SK-N-MC (cell line): ENCODE measurements at regions not wholly inside any gene's neighbourhood (a gene's known extent, or its start where the extent isn't known, plus 50 kb on each side); places are given as distances from the start of the nearest gene placed in this dataset.

Experiments
- EZH2 ChIP-seq: fragments of 200-600 bp; sonication (generic); IDR thresholded peaks from one replicate; pipeline ENCODE4 v1.6.1; 2017; ENCODE audit warnings: antibody characterized with exemption
- FOXP2 ChIP-seq: optimal IDR thresholded peaks from 2 replicates; pipeline ENCODE3; 2011; ENCODE audit warnings: mild to moderate bottlenecking, moderate library complexity; ENCODE audit not compliant: insufficient read depth; ENCODE audit errors: extremely low read length, control extremely low read depth
- POLR2AphosphoS5 ChIP-seq: IDR thresholded peaks from 2 replicates; pipeline ENCODE4 v1.6.1; 2012; ENCODE audit warnings: mild to moderate bottlenecking, low read depth, low read length, borderline replicate concordance

DNA sequence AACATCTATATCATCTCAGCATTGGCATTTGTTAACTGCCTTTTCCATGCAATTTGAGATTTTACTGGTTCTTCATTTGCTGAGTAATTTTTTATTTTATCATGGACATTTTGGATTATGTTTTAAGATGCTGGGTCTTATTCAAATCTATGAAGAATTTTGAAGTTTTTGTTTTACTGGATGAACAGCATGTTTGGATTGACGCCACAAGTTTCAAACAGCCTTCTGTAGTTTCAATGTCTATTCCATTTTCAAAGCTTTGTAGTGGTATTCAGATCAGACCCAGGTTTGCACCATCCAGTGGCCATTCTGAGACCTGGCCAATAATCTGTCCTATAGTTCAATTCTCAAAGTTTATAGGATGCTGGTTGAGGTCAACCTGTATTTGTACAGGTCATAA, 148.4 kb upstream of the STMND1 start:
- TF ChIP-seq EZH2 = no peak
- TF ChIP-seq POLR2AphosphoS5 = no peak
- no peak for TF ChIP-seq FOXP2
